ENCODE measurements at regions not wholly inside any gene's neighbourhood (a gene's known extent, or its start where the extent isn't known, plus 50 kb on each side); places are given as distances from the start of the nearest gene placed in this dataset.

GRCh38 chr16:79543219-79543618, 57.3 kb downstream of the MAF start:
- DNase-seq (ENCODE audit: low read depth), result no peak

DNA sequence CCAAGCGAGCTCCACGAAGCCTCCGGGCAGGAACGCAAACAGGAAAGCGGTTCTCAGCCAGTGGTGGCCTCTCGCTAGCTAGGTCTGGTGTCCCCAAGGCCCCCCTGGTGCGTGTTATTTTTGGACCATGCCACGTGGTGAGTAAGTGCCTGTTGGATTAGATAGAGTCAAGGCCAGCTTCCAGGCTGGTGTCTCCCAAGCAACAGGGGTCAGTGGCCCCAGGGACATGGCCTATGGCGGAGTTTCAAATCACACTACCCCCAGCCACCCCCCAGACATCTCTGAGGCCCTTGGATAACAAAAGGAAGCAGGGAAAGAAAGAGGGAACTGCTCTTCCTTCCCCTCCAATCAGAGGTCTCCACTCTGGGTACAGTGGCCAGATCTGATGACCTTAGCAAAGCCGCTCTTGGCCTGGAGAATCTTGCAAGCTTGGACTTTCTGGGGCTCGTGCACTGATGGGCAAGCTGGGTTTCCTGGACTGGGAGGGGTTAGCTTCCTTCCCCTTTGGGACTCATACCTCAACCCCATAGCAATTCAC, 58.2 kb downstream of the MAF start:
- DNase-seq (ENCODE audit: low read depth), result no peak

- DNase-seq (ENCODE audit: low read depth), result no peak
Measured at GRCh38 chr16:79540825-79541595, 59.5 kb downstream of the MAF start.

DNA sequence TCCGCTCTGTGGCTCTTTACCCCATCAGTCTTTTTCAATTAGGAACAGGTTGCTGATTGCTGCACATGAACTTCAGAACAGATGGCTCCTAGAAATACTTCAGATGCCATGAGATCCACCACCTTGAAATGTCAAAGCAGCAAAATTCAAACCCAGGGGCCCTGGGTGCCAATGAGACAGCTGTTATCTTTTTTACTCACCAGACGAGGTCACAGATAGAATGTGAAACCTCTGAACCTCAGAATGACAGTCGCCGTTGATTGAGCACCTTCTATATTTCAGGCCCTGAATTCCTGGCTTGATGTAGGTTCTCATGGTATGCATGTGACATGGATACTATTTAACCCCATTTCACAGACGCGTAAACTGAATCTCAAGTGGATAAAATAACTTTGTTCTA, 63.0 kb downstream of the MAF start:
- no peak for DNase-seq (ENCODE audit: low read depth)

- no peak for DNase-seq (ENCODE audit: low read depth)
Measured at GRCh38 chr16:79536958-79537357, 63.6 kb downstream of the MAF start.

DNA sequence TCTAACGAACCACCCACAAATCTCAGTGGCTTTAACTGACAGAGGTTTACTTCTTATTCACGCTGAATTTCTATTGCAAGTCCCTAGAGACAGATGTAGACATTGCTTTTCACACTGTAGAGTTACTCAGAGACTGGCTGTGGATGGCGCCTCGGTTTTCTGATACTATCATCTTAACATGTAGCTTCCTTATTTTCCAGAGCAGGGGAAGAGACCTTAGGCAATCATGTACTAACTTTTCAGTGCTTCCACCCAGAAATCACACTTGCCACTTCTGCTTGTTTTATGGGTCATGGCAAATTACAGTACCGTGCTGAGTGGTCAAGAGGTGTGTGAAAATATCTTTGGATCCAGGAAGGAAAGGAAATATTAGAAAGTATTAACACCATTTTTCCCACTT, 65.4 kb downstream of the MAF start:
- no peak for DNase-seq (ENCODE audit: low read depth)

DNA sequence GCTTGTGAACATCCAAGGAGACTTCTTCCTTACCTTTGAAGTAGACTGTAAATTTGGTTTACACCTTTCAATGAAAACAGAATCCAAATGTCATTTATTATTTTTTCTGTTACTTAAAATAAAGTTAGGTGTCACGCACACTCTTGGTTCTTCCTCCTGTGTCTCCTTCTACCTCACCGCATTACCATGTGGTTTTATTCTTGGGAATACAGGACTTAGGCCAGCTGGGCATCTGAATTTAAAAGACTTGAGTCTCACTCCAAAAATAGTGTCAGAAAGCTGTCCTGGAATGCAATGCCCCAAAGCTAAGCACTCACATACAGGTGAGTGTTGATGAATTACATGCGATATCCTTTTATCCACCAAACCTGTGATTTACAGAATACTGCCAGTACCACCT, 66.4 kb downstream of the MAF start:
- no peak for DNase-seq (ENCODE audit: low read depth)

DNA sequence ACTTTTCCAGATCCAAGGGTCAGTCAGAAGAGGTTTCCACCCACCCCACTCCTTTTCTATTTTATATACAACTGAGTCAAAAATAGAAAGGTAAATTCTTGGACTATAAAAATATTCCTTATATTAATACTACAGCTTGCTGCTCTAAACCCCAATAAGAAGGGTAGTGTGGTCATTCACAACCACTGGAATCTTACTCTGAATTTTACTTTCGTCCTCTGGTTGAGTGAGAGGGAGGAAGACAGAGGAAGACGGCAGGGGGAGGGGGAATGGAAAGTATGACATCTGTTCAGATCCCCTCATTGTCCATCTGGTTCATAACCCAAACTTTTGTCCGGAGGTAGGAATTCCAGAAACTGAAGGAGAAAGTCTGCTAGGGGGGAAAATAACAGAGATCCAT, 67.2 kb downstream of the MAF start:
- DNase-seq (ENCODE audit: low read depth), result no peak

DNA sequence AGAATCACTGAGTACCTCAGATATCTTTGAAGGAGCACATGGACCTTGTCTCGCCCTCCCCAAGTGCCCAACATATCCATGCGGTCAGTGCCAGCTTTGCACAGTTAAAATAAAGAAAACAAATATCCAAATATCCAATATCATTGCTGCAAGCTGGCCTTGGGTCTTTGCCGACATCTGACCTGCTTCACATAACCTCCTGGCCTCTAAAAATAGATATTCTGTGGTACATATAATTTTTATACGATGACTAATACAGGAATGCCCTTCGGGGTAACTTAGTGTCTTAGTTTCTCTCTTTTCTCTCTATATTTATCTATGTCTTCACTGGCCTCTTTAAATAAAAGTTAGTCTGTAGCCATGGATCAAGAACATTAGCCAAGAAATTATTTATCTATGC, 67.8 kb downstream of the MAF start:
- no peak for DNase-seq (ENCODE audit: low read depth)

DNA sequence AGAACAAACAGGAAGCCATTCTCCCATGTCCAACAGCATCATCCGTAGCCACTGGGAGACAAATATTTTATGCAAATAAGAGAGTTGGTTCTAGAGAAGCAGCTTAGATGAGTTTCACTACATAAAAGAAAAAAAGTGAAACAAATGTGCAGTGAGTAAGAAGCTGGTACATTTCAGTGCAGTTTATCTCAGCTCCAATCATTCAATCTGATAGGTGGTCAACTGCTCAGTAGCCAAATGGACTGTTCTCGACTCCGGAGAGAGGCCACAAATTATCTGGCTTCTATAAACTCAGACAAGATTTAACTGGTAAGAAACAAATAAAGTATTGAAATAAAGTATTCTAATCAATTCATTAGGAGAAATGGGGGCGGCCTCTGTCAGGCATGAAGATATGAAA, 68.3 kb downstream of the MAF start:
- no peak for DNase-seq (ENCODE audit: low read depth)

- peak; percentile 13 for DNase-seq (ENCODE audit: low read depth)
Measured at GRCh38 chr16:79528338-79528737, 72.2 kb downstream of the MAF start.

DNA sequence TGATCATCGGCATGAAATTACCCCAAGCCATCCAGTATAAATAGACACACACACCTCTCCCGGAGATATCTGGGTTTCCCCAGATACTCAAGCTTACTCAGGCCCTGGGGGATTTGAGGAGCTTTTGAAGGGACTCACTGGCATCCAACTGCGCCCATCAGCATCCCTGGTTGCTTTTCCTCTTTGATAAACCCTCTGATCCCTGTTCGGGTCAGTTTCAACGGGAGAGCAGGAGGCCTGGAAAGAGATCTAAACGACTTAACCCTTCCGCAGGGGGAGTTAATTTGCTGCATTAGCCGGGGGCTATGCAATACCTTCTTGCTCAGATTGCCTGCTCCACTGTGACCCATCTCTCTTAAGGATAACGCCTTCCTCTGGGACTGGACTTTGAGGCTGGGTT, 76.6 kb downstream of the MAF start:
- no peak for DNase-seq (ENCODE audit: low read depth)

GRCh38 chr16:79519448-79519847, 81.1 kb downstream of the MAF start:
- DNase-seq (ENCODE audit: low read depth), result no peak

DNA sequence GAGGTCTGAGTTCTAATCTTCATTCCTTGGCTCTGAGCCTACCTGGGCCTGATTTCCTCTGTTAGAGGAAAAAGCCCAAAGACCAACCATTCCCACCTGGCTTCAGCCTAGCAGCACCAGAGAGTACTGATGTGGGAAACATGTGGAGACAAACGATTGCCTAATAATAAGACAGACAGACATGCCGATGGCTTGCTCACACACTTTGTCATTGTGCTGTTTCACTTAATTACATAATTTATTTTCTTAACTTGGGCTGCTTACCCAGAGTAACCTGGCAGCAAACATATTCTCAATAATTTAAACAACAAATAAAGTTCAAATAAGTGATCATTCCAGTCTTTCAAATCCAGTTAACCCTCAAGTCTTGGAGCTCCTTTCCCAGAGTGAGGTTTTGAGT, 83.4 kb downstream of the MAF start:
- no peak for DNase-seq (ENCODE audit: low read depth)

DNA sequence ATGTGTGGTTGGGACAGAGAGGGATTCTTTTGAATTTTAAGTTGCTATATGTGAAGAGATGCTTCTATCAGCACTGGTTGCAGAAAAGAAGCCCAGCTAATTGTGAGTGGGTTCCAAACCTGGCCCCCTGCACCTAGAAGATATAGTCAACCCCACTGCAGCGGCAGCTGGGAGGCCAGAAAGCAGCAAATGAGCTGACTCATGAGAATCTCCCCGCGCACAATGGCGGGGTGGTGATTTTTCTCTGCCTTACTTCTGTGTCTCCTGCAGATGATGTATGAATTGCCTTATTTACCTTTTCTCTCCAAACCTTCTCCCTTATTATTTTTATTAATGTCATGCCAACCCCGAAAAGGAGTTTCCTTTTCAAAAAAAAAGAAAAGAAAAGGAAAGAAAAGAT, 89.7 kb downstream of the MAF start:
- DNase-seq (ENCODE audit: low read depth), result no peak

GRCh38 chr16:79509906-79510305, 90.6 kb downstream of the MAF start:
- no peak for DNase-seq (ENCODE audit: low read depth)

DNA sequence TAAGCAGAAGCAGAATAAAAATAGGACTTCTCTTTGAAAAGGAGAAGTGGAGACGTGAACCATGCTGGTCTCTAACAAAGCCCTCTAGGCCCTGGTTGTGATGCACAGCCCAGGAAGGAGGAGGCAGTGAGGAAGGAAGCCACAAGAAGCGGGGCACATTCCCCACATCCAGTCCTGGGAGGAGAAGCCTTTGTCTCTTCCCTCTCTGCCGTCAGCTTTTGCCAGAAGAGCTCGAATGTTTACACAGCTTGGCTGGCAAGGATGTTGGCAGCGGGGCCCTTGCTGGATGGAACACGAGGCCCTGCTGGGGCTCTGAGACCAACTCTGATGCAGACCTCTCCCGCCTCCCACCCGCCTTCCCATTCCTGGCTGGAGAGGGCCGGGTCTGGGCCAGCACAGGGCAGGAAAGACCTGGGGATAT, 91.3 kb downstream of the MAF start:
- DNase-seq (ENCODE audit: low read depth), result no peak

- no peak for DNase-seq (ENCODE audit: low read depth)
Measured at GRCh38 chr16:79508294-79508693, 92.2 kb downstream of the MAF start.

- no peak for DNase-seq (ENCODE audit: low read depth)
Measured at GRCh38 chr16:79505344-79505743, 95.2 kb downstream of the MAF start.

GRCh38 chr16:79503511-79503910, 97.0 kb downstream of the MAF start:
- no peak for DNase-seq (ENCODE audit: low read depth)

GRCh38 chr16:79501446-79501845, 99.1 kb downstream of the MAF start:
- DNase-seq (ENCODE audit: low read depth), result no peak

DNA sequence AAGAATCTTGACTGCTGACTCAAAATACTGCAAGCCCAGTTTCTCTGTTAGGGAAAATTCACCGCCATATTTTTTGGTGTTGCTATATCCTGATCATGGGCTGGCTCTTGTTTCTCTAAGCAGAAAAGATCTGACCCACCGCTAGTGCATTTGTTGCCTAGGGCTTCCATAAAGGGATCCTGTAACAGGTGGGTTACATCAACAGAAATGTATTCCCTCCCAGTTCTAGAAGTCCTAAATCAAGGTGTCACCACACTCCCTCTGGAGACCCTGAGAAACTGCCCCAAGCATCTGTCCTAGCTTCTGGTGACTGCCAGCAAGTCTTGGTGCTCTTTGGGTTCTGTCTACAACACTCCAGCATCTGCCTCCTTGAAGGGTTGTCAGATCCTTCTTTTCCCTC, 99.7 kb downstream of the MAF start:
- no peak for DNase-seq (ENCODE audit: low read depth)

- DNase-seq (ENCODE audit: low read depth), result no peak
Measured at GRCh38 chr16:79500286-79500685, 100.3 kb downstream of the MAF start.

DNA sequence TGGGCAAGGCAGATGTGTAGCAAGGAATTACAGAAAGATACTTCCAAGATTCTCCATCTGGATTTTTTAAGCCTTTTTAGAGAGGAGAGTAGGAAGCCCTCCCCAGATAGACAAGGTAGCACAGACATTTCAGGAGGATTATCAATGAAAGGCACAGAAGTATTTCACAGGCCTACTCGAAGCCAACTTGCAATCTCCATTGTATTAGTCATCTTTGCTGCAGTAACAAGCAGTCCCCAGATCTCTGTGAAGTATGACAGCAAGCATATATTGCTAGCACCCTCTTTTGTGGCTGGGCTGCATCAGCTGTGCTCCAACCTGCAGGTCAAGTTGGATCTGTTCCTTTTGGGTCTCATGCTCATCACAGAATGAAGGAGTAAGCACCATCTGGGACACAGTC, 101.6 kb downstream of the MAF start:
- DNase-seq (ENCODE audit: low read depth), result no peak
